ENCODE measurements at regions not wholly inside any gene's neighbourhood (a gene's known extent, or its start where the extent isn't known, plus 50 kb on each side); places are given as distances from the start of the nearest gene placed in this dataset.

DNA sequence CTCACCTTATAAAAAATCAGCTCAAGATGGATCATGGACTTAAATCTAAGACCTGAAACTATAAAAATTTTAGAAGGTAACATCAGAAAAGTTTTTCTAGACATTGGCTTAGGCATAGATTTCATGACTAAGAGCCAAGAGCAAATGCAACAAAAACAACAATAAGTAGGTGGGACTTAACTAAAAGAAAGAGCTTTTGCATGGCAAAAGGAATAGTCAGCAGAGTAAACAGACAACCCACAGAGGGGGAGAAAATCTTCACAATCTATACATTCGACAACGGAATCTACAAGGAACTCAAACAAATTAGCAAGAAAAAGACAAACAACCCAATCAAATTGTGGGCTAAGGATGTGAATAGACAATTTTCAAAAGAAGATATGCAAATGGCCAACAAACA lies 368.4 kb upstream of the KIF2B start:
- Histone ChIP-seq H3K4me3 (ENCODE audit: low read depth in 1 of 2, low read length in 2 of 2) (no peak overlapping the region), H3K27ac (ENCODE audit: low read length) (no peak overlapping the region), H3K9me3 (ENCODE audit: control insufficient read depth in 1 of 2, low read length in 2 of 2) (no peaks in the 10 kb centered on the region), H3K36me3 (ENCODE audit: control insufficient read depth in 1 of 2, insufficient read depth in 2 of 2, low read length in 2 of 2) (no peaks in the 10 kb centered on the region), H3K4me1 (ENCODE audit: control insufficient read depth in 1 of 2, insufficient read depth in 2 of 2, low read length in 2 of 2) (no peaks in the 10 kb centered on the region), H3K27me3 (ENCODE audit: low read depth, low read length) (no peaks in the 10 kb centered on the region)

- H3K27ac ChIP-seq (ENCODE audit: low read length) = no peak overlapping the region
- H3K4me3 ChIP-seq (ENCODE audit: low read depth in 1 of 2, low read length in 2 of 2) = no peak overlapping the region
- H3K27me3 ChIP-seq (ENCODE audit: low read depth, low read length) = no peaks in the 10 kb centered on the region
- no peaks in the 10 kb centered on the region for H3K9me3 ChIP-seq (ENCODE audit: control insufficient read depth in 1 of 2, low read length in 2 of 2)
- no peaks in the 10 kb centered on the region for H3K4me1 ChIP-seq (ENCODE audit: control insufficient read depth in 1 of 2, insufficient read depth in 2 of 2, low read length in 2 of 2)
- H3K36me3 ChIP-seq (ENCODE audit: control insufficient read depth in 1 of 2, insufficient read depth in 2 of 2, low read length in 2 of 2) = no peaks in the 10 kb centered on the region
Observed at GRCh38 chr17:53449324-53449723, 373.4 kb upstream of the KIF2B start.

DNA sequence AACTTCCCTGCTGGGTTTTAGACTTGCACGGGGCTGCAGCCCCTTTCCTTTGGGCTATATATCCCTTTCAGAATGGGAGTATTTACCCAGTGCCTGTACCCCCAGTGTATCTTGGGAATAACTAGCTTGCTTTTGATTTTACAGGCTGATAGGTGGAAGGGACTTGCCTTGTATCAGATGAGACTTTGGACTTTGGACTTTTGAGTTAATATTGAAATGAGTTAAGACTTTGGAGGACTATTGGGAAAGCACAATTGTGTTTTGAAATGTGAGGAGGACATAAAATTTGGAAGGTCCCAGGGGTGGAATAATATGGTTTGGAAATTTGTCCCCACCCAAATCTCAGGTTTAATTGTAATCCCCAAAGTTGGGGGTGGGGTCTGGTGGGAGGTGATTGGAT lies 393.8 kb upstream of the KIF2B start:
- no peaks in the 10 kb centered on the region for H3K36me3 ChIP-seq (ENCODE audit: control insufficient read depth in 1 of 2, insufficient read depth in 2 of 2, low read length in 2 of 2)
- H3K4me1 ChIP-seq (ENCODE audit: control insufficient read depth in 1 of 2, insufficient read depth in 2 of 2, low read length in 2 of 2) = no peaks in the 10 kb centered on the region
- H3K27me3 ChIP-seq (ENCODE audit: low read depth, low read length) = no peaks in the 10 kb centered on the region
- H3K27ac ChIP-seq (ENCODE audit: low read length) = no peak overlapping the region
- H3K4me3 ChIP-seq (ENCODE audit: low read depth in 1 of 2, low read length in 2 of 2) = no peak overlapping the region
- H3K9me3 ChIP-seq (ENCODE audit: control insufficient read depth in 1 of 2, low read length in 2 of 2) = no peaks in the 10 kb centered on the region

DNA sequence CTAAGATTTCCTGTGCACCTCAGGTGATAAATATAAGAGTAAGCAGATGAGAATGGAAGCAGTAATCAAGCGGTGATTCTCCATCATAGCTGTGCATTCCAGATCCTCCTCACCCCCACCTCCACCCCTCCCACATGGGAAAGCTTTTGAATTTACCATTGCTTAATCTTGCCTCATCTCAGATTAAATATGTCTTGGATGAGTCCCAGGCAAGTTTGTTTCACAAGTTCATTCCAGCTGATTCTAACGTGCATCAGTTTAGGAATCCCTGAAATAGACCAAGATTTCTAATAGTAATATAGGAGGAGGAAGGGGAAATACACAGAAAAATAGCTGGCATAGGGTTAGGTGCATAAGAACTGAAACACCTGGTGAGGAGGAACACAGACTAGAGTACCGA lies 396.2 kb upstream of the KIF2B start:
- H3K4me3 ChIP-seq (ENCODE audit: low read depth in 1 of 2, low read length in 2 of 2) = no peak overlapping the region
- no peaks in the 10 kb centered on the region for H3K4me1 ChIP-seq (ENCODE audit: control insufficient read depth in 1 of 2, insufficient read depth in 2 of 2, low read length in 2 of 2)
- H3K36me3 ChIP-seq (ENCODE audit: control insufficient read depth in 1 of 2, insufficient read depth in 2 of 2, low read length in 2 of 2) = no peaks in the 10 kb centered on the region

GRCh38 chr17:53420035-53420641 lies 402.6 kb upstream of the KIF2B start:
- Histone ChIP-seq H3K27me3 (ENCODE audit: low read depth, low read length) (no peaks in the 10 kb centered on the region), H3K9me3 (ENCODE audit: control insufficient read depth in 1 of 2, low read length in 2 of 2) (no peaks in the 10 kb centered on the region), H3K4me3 (ENCODE audit: low read depth in 1 of 2, low read length in 2 of 2) (no peak overlapping the region), H3K27ac (ENCODE audit: low read length) (no peak overlapping the region), H3K4me1 (ENCODE audit: control insufficient read depth in 1 of 2, insufficient read depth in 2 of 2, low read length in 2 of 2) (no peaks in the 10 kb centered on the region), H3K36me3 (ENCODE audit: control insufficient read depth in 1 of 2, insufficient read depth in 2 of 2, low read length in 2 of 2) (no peaks in the 10 kb centered on the region)

More for the DNA sequence above, 396.2 kb upstream of the KIF2B start:
- H3K27me3 ChIP-seq (ENCODE audit: low read depth, low read length) = no peaks in the 10 kb centered on the region
- no peaks in the 10 kb centered on the region for H3K9me3 ChIP-seq (ENCODE audit: control insufficient read depth in 1 of 2, low read length in 2 of 2)
- H3K27ac ChIP-seq (ENCODE audit: low read length) = no peak overlapping the region

GRCh38 chr17:53409588-53409987 lies 413.1 kb upstream of the KIF2B start:
- no peaks in the 10 kb centered on the region for H3K4me1 ChIP-seq (ENCODE audit: control insufficient read depth in 1 of 2, insufficient read depth in 2 of 2, low read length in 2 of 2)
- H3K27me3 ChIP-seq (ENCODE audit: low read depth, low read length) = no peaks in the 10 kb centered on the region
- no peak overlapping the region for H3K4me3 ChIP-seq (ENCODE audit: low read depth in 1 of 2, low read length in 2 of 2)
- H3K9me3 ChIP-seq (ENCODE audit: control insufficient read depth in 1 of 2, low read length in 2 of 2) = peaks cover 0 to 13% of the 10 kb centered on the region in 2 donors
- no peak overlapping the region for H3K27ac ChIP-seq (ENCODE audit: low read length)
- H3K36me3 ChIP-seq (ENCODE audit: control insufficient read depth in 1 of 2, insufficient read depth in 2 of 2, low read length in 2 of 2) = no peaks in the 10 kb centered on the region

DNA sequence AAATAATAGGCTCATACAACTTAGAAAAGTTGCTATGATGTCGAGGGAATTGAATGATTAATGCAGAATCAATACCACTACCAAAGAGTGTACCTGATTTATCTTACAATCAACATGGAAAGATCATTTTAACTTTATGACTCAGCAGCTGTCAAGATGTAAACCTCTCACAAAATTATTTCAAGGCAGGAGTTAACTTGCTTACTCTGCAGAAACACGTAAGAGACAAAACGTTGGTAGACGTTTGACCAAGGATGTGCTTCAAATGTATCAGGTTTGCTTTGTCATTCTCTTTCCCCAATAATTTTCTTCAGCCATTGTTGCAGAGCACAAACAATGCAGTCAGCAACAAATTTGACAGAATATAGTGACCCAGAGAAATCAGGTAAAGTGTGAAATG lies 415.8 kb upstream of the KIF2B start:
- H3K36me3 ChIP-seq (ENCODE audit: control insufficient read depth in 1 of 2, insufficient read depth in 2 of 2, low read length in 2 of 2) = no peaks in the 10 kb centered on the region
- no peaks in the 10 kb centered on the region for H3K4me1 ChIP-seq (ENCODE audit: control insufficient read depth in 1 of 2, insufficient read depth in 2 of 2, low read length in 2 of 2)
- H3K9me3 ChIP-seq (ENCODE audit: control insufficient read depth in 1 of 2, low read length in 2 of 2) = peaks cover 0 to 19% of the 10 kb centered on the region in 2 donors

GRCh38 chr17:53391197-53391596 lies 431.5 kb upstream of the KIF2B start:
- H3K27me3 ChIP-seq (ENCODE audit: low read depth, low read length) = no peaks in the 10 kb centered on the region
- H3K27ac ChIP-seq (ENCODE audit: low read length) = no peak overlapping the region
- no peaks in the 10 kb centered on the region for H3K36me3 ChIP-seq (ENCODE audit: control insufficient read depth in 1 of 2, insufficient read depth in 2 of 2, low read length in 2 of 2)
- no peak overlapping the region for H3K4me3 ChIP-seq (ENCODE audit: low read depth in 1 of 2, low read length in 2 of 2)
- no peaks in the 10 kb centered on the region for H3K4me1 ChIP-seq (ENCODE audit: control insufficient read depth in 1 of 2, insufficient read depth in 2 of 2, low read length in 2 of 2)
- no peaks in the 10 kb centered on the region for H3K9me3 ChIP-seq (ENCODE audit: control insufficient read depth in 1 of 2, low read length in 2 of 2)

More for the DNA sequence above, 415.8 kb upstream of the KIF2B start:
- H3K27ac ChIP-seq (ENCODE audit: low read length) = no peak overlapping the region
- H3K27me3 ChIP-seq (ENCODE audit: low read depth, low read length) = no peaks in the 10 kb centered on the region
- no peak overlapping the region for H3K4me3 ChIP-seq (ENCODE audit: low read depth in 1 of 2, low read length in 2 of 2)

GRCh38 chr17:53390575-53390974 lies 432.2 kb upstream of the KIF2B start:
- H3K4me3 ChIP-seq (ENCODE audit: low read depth in 1 of 2, low read length in 2 of 2) = no peak overlapping the region
- H3K27ac ChIP-seq (ENCODE audit: low read length) = no peak overlapping the region
- H3K9me3 ChIP-seq (ENCODE audit: control insufficient read depth in 1 of 2, low read length in 2 of 2) = no peaks in the 10 kb centered on the region
- H3K27me3 ChIP-seq (ENCODE audit: low read depth, low read length) = no peaks in the 10 kb centered on the region
- no peaks in the 10 kb centered on the region for H3K36me3 ChIP-seq (ENCODE audit: control insufficient read depth in 1 of 2, insufficient read depth in 2 of 2, low read length in 2 of 2)
- no peaks in the 10 kb centered on the region for H3K4me1 ChIP-seq (ENCODE audit: control insufficient read depth in 1 of 2, insufficient read depth in 2 of 2, low read length in 2 of 2)

DNA sequence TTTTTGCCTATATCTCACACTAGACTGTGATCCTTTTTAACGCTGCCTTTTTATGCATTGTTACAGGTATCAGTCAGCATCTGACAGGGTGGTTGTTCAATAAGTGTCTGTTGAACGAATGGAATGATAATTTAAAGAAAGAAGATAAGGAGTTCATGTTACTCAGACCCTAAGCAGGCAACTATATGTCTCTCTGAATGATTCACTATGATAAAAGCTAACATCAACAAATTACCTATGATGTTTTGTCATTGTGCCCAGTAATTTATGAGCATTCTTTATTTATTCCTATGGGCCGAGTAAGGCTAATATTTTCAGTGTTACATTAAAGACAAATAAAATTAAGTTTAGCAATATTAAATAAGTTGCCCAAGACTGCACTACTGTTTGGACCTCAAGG lies 435.0 kb upstream of the KIF2B start:
- H3K4me3 ChIP-seq (ENCODE audit: low read depth in 1 of 2, low read length in 2 of 2) = no peak overlapping the region
- H3K9me3 ChIP-seq (ENCODE audit: control insufficient read depth in 1 of 2, low read length in 2 of 2) = no peaks in the 10 kb centered on the region
- no peak overlapping the region for H3K27ac ChIP-seq (ENCODE audit: low read length)
- H3K4me1 ChIP-seq (ENCODE audit: control insufficient read depth in 1 of 2, insufficient read depth in 2 of 2, low read length in 2 of 2) = no peaks in the 10 kb centered on the region
- no peaks in the 10 kb centered on the region for H3K36me3 ChIP-seq (ENCODE audit: control insufficient read depth in 1 of 2, insufficient read depth in 2 of 2, low read length in 2 of 2)
- H3K27me3 ChIP-seq (ENCODE audit: low read depth, low read length) = no peaks in the 10 kb centered on the region

- Histone ChIP-seq H3K9me3 (ENCODE audit: control insufficient read depth in 1 of 2, low read length in 2 of 2) (no peaks in the 10 kb centered on the region), H3K27ac (ENCODE audit: low read length) (no peak overlapping the region), H3K27me3 (ENCODE audit: low read depth, low read length) (no peaks in the 10 kb centered on the region), H3K36me3 (ENCODE audit: control insufficient read depth in 1 of 2, insufficient read depth in 2 of 2, low read length in 2 of 2) (no peaks in the 10 kb centered on the region), H3K4me1 (ENCODE audit: control insufficient read depth in 1 of 2, insufficient read depth in 2 of 2, low read length in 2 of 2) (no peaks in the 10 kb centered on the region), H3K4me3 (ENCODE audit: low read depth in 1 of 2, low read length in 2 of 2) (no peak overlapping the region)
Observed at GRCh38 chr17:53353919-53354351, 468.8 kb upstream of the KIF2B start.

DNA sequence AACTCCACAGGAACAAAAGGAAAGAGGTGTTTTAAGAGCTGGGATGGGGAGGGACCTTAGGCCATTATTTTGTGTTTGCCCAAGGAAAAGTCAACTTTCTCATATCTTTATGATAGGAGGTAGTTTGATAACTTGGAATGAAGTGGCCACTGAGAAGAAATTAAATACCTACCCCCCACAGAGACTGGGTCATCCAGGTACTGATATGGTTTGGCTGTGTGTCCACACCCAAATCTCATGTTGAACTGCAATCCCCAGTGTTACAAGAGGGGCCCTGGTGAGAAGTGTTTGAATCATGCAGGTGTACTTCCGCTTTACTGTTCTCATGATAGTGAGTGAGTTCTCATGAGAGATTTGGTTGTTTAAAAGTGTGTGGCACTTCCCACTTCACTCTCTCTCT lies 477.9 kb upstream of the KIF2B start:
- Histone ChIP-seq H3K27ac (ENCODE audit: low read length) (no peak overlapping the region), H3K9me3 (ENCODE audit: control insufficient read depth in 1 of 2, low read length in 2 of 2) (peaks cover 0 to 3% of the 10 kb centered on the region in 2 donors), H3K4me1 (ENCODE audit: control insufficient read depth in 1 of 2, insufficient read depth in 2 of 2, low read length in 2 of 2) (no peaks in the 10 kb centered on the region), H3K36me3 (ENCODE audit: control insufficient read depth in 1 of 2, insufficient read depth in 2 of 2, low read length in 2 of 2) (no peaks in the 10 kb centered on the region), H3K4me3 (ENCODE audit: low read depth in 1 of 2, low read length in 2 of 2) (no peak overlapping the region), H3K27me3 (ENCODE audit: low read depth, low read length) (no peaks in the 10 kb centered on the region)
